H1 (cell line): ENCODE measurements at regions not wholly inside any gene's neighbourhood (a gene's known extent, or its start where the extent isn't known, plus 50 kb on each side); places are given as distances from the start of the nearest gene placed in this dataset.
A peak's percentile ranks its signal among the peaks of the same experiment; 100 is the strongest.

ENCODE experiments used
- CTCF ChIA-PET: fragments of 300-600 bp; sonication (Branson Sonifier 250); formaldehyde crosslinking; loops from one replicate; lab custom pipeline; 2021; ENCODE audit not compliant: partially characterized antibody; lab: Charles Lee
- POLR2A ChIA-PET: fragments of 300-600 bp; sonication (Branson Sonifier 250); formaldehyde crosslinking; loops from one replicate; lab custom pipeline; 2021; ENCODE audit warnings: inconsistent platforms; ENCODE audit not compliant: partially characterized antibody; lab: Charles Lee
- DNase-seq, 2 experiments: peaks; one replicate each; pipeline versions ENCODE4 v3.0.0 to v3.0.0-alpha.2; 2010 to 2022; ENCODE audit warnings: low spot score in 2 of 2, low read depth in 1 of 2, mixed read lengths in 1 of 2
- FAIRE-seq: peaks from 2 replicates; lab custom pipeline; 2011; peaks lifted over from hg19 to GRCh38; lab: Jason Lieb, UNC
- H2AFZ ChIP-seq: 2 replicates; pipeline ENCODE4 v1.8.1; 2012; ENCODE audit warnings: low read length, inconsistent platforms
- H2AK5ac ChIP-seq: 2 replicates; pipeline ENCODE4 v1.6.1; 2013; ENCODE audit warnings: low read depth, low read length
- H2BK120ac ChIP-seq: replicated peaks from 2 replicates; pipeline ENCODE3; 2013; ENCODE audit warnings: low read depth, low read length, inconsistent platforms
- H2BK12ac ChIP-seq: 2 replicates; pipeline ENCODE4 v1.6.1; 2013; ENCODE audit warnings: low read depth, low read length
- H2BK15ac ChIP-seq: 2 replicates; pipeline ENCODE4 v1.6.1; 2013; ENCODE audit warnings: low read length
- H2BK20ac ChIP-seq: 2 replicates; pipeline ENCODE4 v1.6.1; 2013; ENCODE audit warnings: low read length
- H2BK5ac ChIP-seq: 2 replicates; pipeline ENCODE4 v1.6.1; 2013; ENCODE audit warnings: low read depth, low read length
- H3K14ac ChIP-seq: 2 replicates; pipeline ENCODE4 v1.6.1; 2013; ENCODE audit warnings: inconsistent platforms; ENCODE audit not compliant: insufficient read length
- H3K18ac ChIP-seq: 2 replicates; pipeline ENCODE4 v1.6.1; 2013; ENCODE audit warnings: low read length; ENCODE audit errors: extremely low read depth
- H3K23ac ChIP-seq: 2 replicates; pipeline ENCODE4 v1.6.1; 2013; ENCODE audit warnings: inconsistent platforms; ENCODE audit not compliant: insufficient read length
- H3K23me2 ChIP-seq: 2 replicates; pipeline ENCODE4 v1.6.1; 2013; ENCODE audit warnings: low read depth, low read length
- H3K27ac ChIP-seq: 2 replicates; pipeline ENCODE4 v1.6.1; 2011; ENCODE audit warnings: low read depth, low read length, inconsistent platforms
- H3K27me3 ChIP-seq, 4 experiments: replicated peaks in 1 of 4; 1 replicate in 1 of 4; 2 replicates in 3 of 4; pipeline versions ENCODE4 v1.6.1 to v1.8.1; 2011 to 2013; ENCODE audit warnings: low read length in 3 of 4, mild to moderate bottlenecking in 3 of 4, inconsistent platforms in 2 of 4, mixed read lengths in 2 of 4, moderate library complexity in 1 of 4; ENCODE audit not compliant: control insufficient read depth in 3 of 4, insufficient read depth in 3 of 4; ENCODE audit errors: extremely low read depth in 1 of 4
- H3K36me3 ChIP-seq, 4 experiments: 2 replicates each; pipeline versions ENCODE4 v1.6.1 to v1.8.1; 2011 to 2013; ENCODE audit warnings: mild to moderate bottlenecking in 4 of 4, low read length in 3 of 4, moderate library complexity in 2 of 4, control low read depth in 1 of 4, inconsistent platforms in 1 of 4; ENCODE audit not compliant: insufficient read depth in 4 of 4, control insufficient read depth in 2 of 4
- H3K4ac ChIP-seq: replicated peaks from 2 replicates; pipeline ENCODE3; 2013; ENCODE audit warnings: low read length, low read depth, mixed read lengths, inconsistent platforms; ENCODE audit not compliant: insufficient read length
- H3K4me1 ChIP-seq, 4 experiments: replicated peaks in 1 of 4; 1 replicate in 1 of 4; 2 replicates in 3 of 4; pipeline versions ENCODE4 v1.6.1 to v1.8.1; 2011 to 2013; ENCODE audit warnings: low read length in 3 of 4, inconsistent platforms in 2 of 4, mixed read lengths in 1 of 4; ENCODE audit not compliant: insufficient read depth in 4 of 4, control insufficient read depth in 3 of 4
- H3K4me2 ChIP-seq, 2 experiments: 2 replicates each; pipeline versions ENCODE4 v1.6.1 to v1.8.1; 2011 to 2013; ENCODE audit warnings: low read depth in 2 of 2, low read length in 2 of 2, control low read depth in 1 of 2, inconsistent platforms in 1 of 2, mild to moderate bottlenecking in 1 of 2; ENCODE audit not compliant: insufficient read depth in 1 of 2
- H3K4me3 ChIP-seq, 4 experiments: fragments of 200-600, 300-600 bp in 1 of 4; sonication (generic), shearing (Covaris generic), sonication (Bioruptor Twin) in 1 of 4; 2 replicates each; pipeline versions ENCODE4 v1.5.1 to v1.8.1; 2011 to 2016; ENCODE audit warnings: low read length in 4 of 4, low read depth in 3 of 4, control low read depth in 2 of 4, inconsistent platforms in 2 of 4, mild to moderate bottlenecking in 2 of 4, mixed read lengths in 1 of 4, moderate library complexity in 1 of 4; ENCODE audit not compliant: insufficient read depth in 2 of 4; ENCODE audit errors: extremely low read depth in 1 of 4
- H3K56ac ChIP-seq: replicated peaks from 2 replicates; pipeline ENCODE3; 2013; ENCODE audit warnings: low read depth, mild to moderate bottlenecking, mixed read lengths, low read length, inconsistent platforms; ENCODE audit not compliant: insufficient read length
- H3K79me1 ChIP-seq: 2 replicates; pipeline ENCODE4 v1.6.1; 2013; ENCODE audit warnings: low read depth, low read length, control low read depth
- H3K79me2 ChIP-seq, 2 experiments: 2 replicates each; pipeline versions ENCODE4 v1.6.1 to v1.8.1; 2012 to 2013; ENCODE audit warnings: low read length in 2 of 2, mild to moderate bottlenecking in 2 of 2, inconsistent platforms in 1 of 2; ENCODE audit not compliant: insufficient read depth in 2 of 2, control insufficient read depth in 1 of 2
- H3K9ac ChIP-seq, 4 experiments: replicated peaks in 1 of 4; 1 replicate in 1 of 4; 2 replicates in 3 of 4; pipeline versions ENCODE4 v1.6.1 to v1.8.1; 2011 to 2013; ENCODE audit warnings: low read depth in 3 of 4, low read length in 3 of 4, control low read depth in 2 of 4, mild to moderate bottlenecking in 2 of 4, moderate library complexity in 2 of 4, inconsistent platforms in 1 of 4; ENCODE audit errors: extremely low read depth in 1 of 4
- H3K9me3 ChIP-seq, 2 experiments: 2 replicates each; pipeline versions ENCODE4 v1.6.1 to v1.8.1; 2012 to 2013; ENCODE audit warnings: mild to moderate bottlenecking in 2 of 2, moderate library complexity in 2 of 2, control low read depth in 1 of 2, inconsistent platforms in 1 of 2, low read depth in 1 of 2, low read length in 1 of 2, mixed read lengths in 1 of 2; ENCODE audit not compliant: insufficient read depth in 2 of 2
- H4K20me1 ChIP-seq, 2 experiments: replicated peaks in 1 of 2; 2 replicates each; pipeline versions ENCODE3 to v1.8.1; 2011 to 2013; ENCODE audit warnings: inconsistent platforms in 2 of 2, low read length in 2 of 2, mild to moderate bottlenecking in 1 of 2; ENCODE audit not compliant: insufficient read depth in 2 of 2, control insufficient read depth in 1 of 2
- H4K5ac ChIP-seq: 2 replicates; pipeline ENCODE4 v1.6.1; 2013; ENCODE audit warnings: low read length, low read depth, mixed read lengths, inconsistent platforms; ENCODE audit not compliant: insufficient read length
- H4K8ac ChIP-seq: 2 replicates; pipeline ENCODE4 v1.8.0; 2013; ENCODE audit warnings: mild to moderate bottlenecking, moderate library complexity, low read length, inconsistent platforms; ENCODE audit not compliant: insufficient read depth; ENCODE audit errors: extremely low read depth
- H4K91ac ChIP-seq: replicated peaks from 2 replicates; pipeline ENCODE3; 2013; ENCODE audit warnings: low read length, mixed read lengths, inconsistent platforms; ENCODE audit not compliant: insufficient read length
- HDAC6 ChIP-seq: IDR thresholded peaks from one replicate; pipeline ENCODE4 v1.7.1; 2012; ENCODE audit warnings: low read depth, mild to moderate bottlenecking, inconsistent platforms, low read length, moderate library complexity
- SIRT6 ChIP-seq: IDR thresholded peaks from one replicate; pipeline ENCODE4 v1.7.1; 2012; ENCODE audit warnings: low read length, inconsistent platforms
- WGBS, 2 experiments: shearing (Covaris generic) in 1 of 2; methylation state at CpG; one replicate each; pipeline versions ENCODE4 v1.1.6 to v1.1.7; 2013 to 2015; ENCODE audit warnings: low lambda C conversion rate in 2 of 2, mixed read lengths in 2 of 2, inconsistent platforms in 1 of 2, low coverage in 1 of 2, missing lambda C conversion rate in 1 of 2; ENCODE audit not compliant: insufficient replicate concordance in 2 of 2, insufficient coverage in 1 of 2, insufficient read length in 1 of 2; ENCODE audit errors: extremely low coverage in 1 of 2, missing lambda C conversion rate in 1 of 2; 5-methylcytosine and 5-hydroxymethylcytosine counted together
- TF ChIP-seq, protein P1 (sequence below), 3 experiments: IDR thresholded peaks; 1 replicate in 2 of 3; 2 replicates in 1 of 3; pipeline versions ENCODE4 v1.5.1 to v1.6.1; 2011; ENCODE audit warnings: low read length in 3 of 3, mild to moderate bottlenecking in 3 of 3, inconsistent platforms in 2 of 3, low read depth in 1 of 3, moderate library complexity in 1 of 3; ENCODE audit not compliant: insufficient read depth in 1 of 3; ENCODE audit errors: control extremely low read depth in 1 of 3

GRCh38 chr17:63124536-63124935 is 158.5 kb downstream of the TANC2 start:
- ChIA-PET POLR2A (no interaction called here), CTCF (interaction anchor here (0.7 kb wide), 1 partner anchor 8 kb away, joined by 3 read pairs; no protein-coding TSS in a partner anchor)
- no peaks in the 10 kb centered on the region for H3K36me3 ChIP-seq
- H3K4me1 ChIP-seq: peaks cover 0 to 4% (median 0%) of the 10 kb centered on the region in 4 experiments; a peak in 2 of 7 replicates
- no peak overlapping the region for H3K14ac ChIP-seq
- no peaks in the 10 kb centered on the region; the same call in 1 of the 2 replicates for H3K23me2 ChIP-seq
- H2AK5ac ChIP-seq: no peak overlapping the region
- no peak overlapping the region for H4K91ac ChIP-seq
- no peak overlapping the region for H2BK15ac ChIP-seq
- H3K4me3 ChIP-seq: no peak overlapping the region
- no peak overlapping the region for H2BK120ac ChIP-seq
- H3K27me3 ChIP-seq: no peaks in the 10 kb centered on the region
- H3K79me1 ChIP-seq: no peaks in the 10 kb centered on the region
- H4K5ac ChIP-seq: no peak overlapping the region
- no peaks in the 10 kb centered on the region for H4K20me1 ChIP-seq
- no peak overlapping the region for H3K9ac ChIP-seq
- H3K56ac ChIP-seq: no peak overlapping the region
- no peak overlapping the region for H2AFZ ChIP-seq
- H3K23ac ChIP-seq: no peak overlapping the region
- H3K4ac ChIP-seq: no peak overlapping the region
- H3K4me2 ChIP-seq: no peak overlapping the region
- no peak overlapping the region for H2BK20ac ChIP-seq
- FAIRE-seq: no peak
- no peaks in the 10 kb centered on the region for H3K79me2 ChIP-seq
- H2BK12ac ChIP-seq: no peak overlapping the region
- no peak for DNase-seq
- no peaks in the 10 kb centered on the region for H3K9me3 ChIP-seq
- H2BK5ac ChIP-seq: no peak overlapping the region
- no peak overlapping the region for H4K8ac ChIP-seq
- no peak overlapping the region for H3K27ac ChIP-seq
- no peak overlapping the region for H3K18ac ChIP-seq
- WGBS, 2 experiments: 78% methylated on average over 7 of the region's 7 CpGs; no CpG with 5 or more reads in 1 of the 2 experiments
- no peak for TF ChIP-seq SIRT6
- TF ChIP-seq HDAC6: no peak
- TF ChIP-seq, protein P1, sequence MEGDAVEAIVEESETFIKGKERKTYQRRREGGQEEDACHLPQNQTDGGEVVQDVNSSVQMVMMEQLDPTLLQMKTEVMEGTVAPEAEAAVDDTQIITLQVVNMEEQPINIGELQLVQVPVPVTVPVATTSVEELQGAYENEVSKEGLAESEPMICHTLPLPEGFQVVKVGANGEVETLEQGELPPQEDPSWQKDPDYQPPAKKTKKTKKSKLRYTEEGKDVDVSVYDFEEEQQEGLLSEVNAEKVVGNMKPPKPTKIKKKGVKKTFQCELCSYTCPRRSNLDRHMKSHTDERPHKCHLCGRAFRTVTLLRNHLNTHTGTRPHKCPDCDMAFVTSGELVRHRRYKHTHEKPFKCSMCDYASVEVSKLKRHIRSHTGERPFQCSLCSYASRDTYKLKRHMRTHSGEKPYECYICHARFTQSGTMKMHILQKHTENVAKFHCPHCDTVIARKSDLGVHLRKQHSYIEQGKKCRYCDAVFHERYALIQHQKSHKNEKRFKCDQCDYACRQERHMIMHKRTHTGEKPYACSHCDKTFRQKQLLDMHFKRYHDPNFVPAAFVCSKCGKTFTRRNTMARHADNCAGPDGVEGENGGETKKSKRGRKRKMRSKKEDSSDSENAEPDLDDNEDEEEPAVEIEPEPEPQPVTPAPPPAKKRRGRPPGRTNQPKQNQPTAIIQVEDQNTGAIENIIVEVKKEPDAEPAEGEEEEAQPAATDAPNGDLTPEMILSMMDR (IDR thresholded peaks at IDR 0.05; ENCODE audit: control extremely low read depth in 1 of 3, insufficient read depth in 1 of 3, low read depth in 1 of 3, low read length in 3 of 3): peak in 1 of 3 experiments; percentile 5; a peak in 1 of 4 replicates
